ENCODE measurements at regions not wholly inside any gene's neighbourhood (a gene's known extent, or its start where the extent isn't known, plus 50 kb on each side); places are given as distances from the start of the nearest gene placed in this dataset.

DNA sequence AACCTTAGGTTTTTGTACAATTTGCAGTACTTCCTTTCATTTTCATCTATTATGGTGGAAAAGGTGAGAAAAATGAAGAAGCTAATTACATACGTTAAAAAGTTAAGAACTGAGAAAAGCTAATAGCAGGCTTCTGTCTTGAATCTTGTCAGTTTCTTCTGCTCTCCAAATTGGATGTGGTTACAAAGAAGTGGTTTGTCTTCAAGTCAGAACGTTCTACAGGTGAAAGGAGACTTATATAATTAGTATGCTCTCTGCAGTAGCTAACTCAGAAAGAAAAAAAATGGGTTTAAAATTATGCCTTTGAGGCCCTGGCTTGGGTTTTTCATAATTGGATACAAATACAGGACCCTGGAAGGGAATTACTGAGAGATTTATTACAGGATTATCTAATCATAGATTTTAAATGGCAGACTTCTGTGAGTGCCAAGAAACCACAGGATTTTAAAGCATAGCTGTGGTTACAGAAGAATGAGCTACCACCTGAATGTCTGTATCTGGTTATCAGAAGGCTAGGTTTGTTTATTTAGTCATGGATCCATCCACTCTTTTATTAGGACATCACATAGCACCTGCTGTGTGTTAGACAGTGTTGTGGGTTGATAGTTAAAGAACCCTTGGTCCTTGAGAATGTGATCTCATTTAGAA is 528.1 kb upstream of the MCTP2 start:
- H3K79me2 ChIP-seq (ENCODE audit: control insufficient read depth, insufficient read depth, low read length) = no peaks in the 10 kb centered on the region
- no peak for TF ChIP-seq ZNF778 (CRISPR knock-in tag; IDR thresholded peaks at IDR 0.05)
- no peak for TF ChIP-seq HLTF (IDR thresholded peaks at IDR 0.05)
- no peak for TF ChIP-seq HOXB6 (CRISPR knock-in tag; IDR thresholded peaks at IDR 0.05; ENCODE audit: borderline replicate concordance)
- TF ChIP-seq ELF1 (tag; IDR thresholded peaks at IDR 0.05) = no peak
- TF ChIP-seq, protein P1, sequence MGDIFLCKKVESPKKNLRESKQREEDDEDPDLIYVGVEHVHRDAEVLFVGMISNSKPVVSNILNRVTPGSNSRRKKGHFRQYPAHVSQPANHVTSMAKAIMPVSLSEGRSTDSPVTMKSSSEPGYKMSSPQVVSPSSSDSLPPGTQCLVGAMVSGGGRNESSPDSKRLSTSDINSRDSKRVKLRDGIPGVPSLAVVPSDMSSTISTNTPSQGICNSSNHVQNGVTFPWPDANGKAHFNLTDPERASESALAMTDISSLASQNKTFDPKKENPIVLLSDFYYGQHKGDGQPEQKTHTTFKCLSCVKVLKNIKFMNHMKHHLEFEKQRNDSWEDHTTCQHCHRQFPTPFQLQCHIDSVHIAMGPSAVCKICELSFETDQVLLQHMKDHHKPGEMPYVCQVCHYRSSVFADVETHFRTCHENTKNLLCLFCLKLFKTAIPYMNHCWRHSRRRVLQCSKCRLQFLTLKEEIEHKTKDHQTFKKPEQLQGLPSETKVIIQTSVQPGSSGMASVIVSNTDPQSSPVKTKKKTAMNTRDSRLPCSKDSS (IDR thresholded peaks at IDR 0.05; ENCODE audit: low read depth, partially characterized antibody) = no peak
- TF ChIP-seq ZNF766 (CRISPR knock-in tag; conservative IDR thresholded peaks at IDR 0.05) = no peak
- TF ChIP-seq ETV6 (IDR thresholded peaks at IDR 0.05; ENCODE audit: borderline replicate concordance in 1 of 2, low read depth in 2 of 2, low read length in 1 of 2) = no peak
- no peak for TF ChIP-seq ETV6 (CRISPR knock-in tag; IDR thresholded peaks at IDR 0.05; ENCODE audit: borderline replicate concordance)
- TF ChIP-seq C11orf30 (IDR thresholded peaks at IDR 0.05; ENCODE audit: low read depth) = no peak
- no peak for TF ChIP-seq TBL1XR1 (IDR thresholded peaks at IDR 0.05; ENCODE audit: low read length in 2 of 2)
- DNase-seq (ENCODE audit: extremely low read depth in 1 of 4, low spot score in 3 of 4) (no peak), ATAC-seq (no peak), FAIRE-seq (no peak)
- H4K20me1 ChIP-seq (replicated peaks; ENCODE audit: control insufficient read depth, insufficient read depth, low read length) = no peaks in the 10 kb centered on the region
- POLR2A ChIA-PET = no interaction called here
- no peaks in the 10 kb centered on the region for H3K27me3 ChIP-seq (ENCODE audit: control insufficient read depth in 2 of 2, insufficient read depth in 2 of 2, low read length in 2 of 2)
- H3K4me1 ChIP-seq (replicated peaks in 1 of 2; ENCODE audit: control insufficient read depth in 2 of 2, insufficient read depth in 2 of 2, low read length in 2 of 2) = no peaks in the 10 kb centered on the region
- no peaks in the 10 kb centered on the region for H3K36me3 ChIP-seq (ENCODE audit: control insufficient read depth, insufficient read depth, low read length)
- no peak overlapping the region for H3K9ac ChIP-seq (ENCODE audit: insufficient read depth in 1 of 2, low read depth in 2 of 2, low read length in 2 of 2)
- in situ Hi-C loops (cut with MboI) (no loop called here), intact Hi-C loops (cut with micrococcal nuclease) (no loop called here)
- H3K27ac ChIP-seq (ENCODE audit: extremely low read depth, low read depth, low read length) = no peak overlapping the region
- WGBS (ENCODE audit: insufficient coverage, low coverage, missing lambda C conversion rate) = 0% methylated on average over 2 of the region's 2 CpGs
- no TSS peak for BruUV-seq (replicated peaks)
- no peak overlapping the region for H2AFZ ChIP-seq (ENCODE audit: low read depth, low read length)
- H3K4me3 ChIP-seq = no peak overlapping the region
- H3K9me3 ChIP-seq (replicated peaks; ENCODE audit: control insufficient read depth, insufficient read depth, low read depth, low read length) = no peaks in the 10 kb centered on the region
- no peak overlapping the region for H3K4me2 ChIP-seq (ENCODE audit: insufficient read depth, low read length)
- H3K9me1 ChIP-seq (ENCODE audit: control insufficient read depth, insufficient read depth, low read length) = no peaks in the 10 kb centered on the region
- CTCF ChIA-PET (ENCODE audit: low intra/inter-chr PET ratio) = no interaction called here

All from K562 (cell line).